K562 (cell line): ENCODE measurements at regions not wholly inside any gene's neighbourhood (a gene's known extent, or its start where the extent isn't known, plus 50 kb on each side); places are given as distances from the start of the nearest gene placed in this dataset.
"Not testable (repeated sequence)": the region's sequence is repeated elsewhere in the genome, so short reads cannot be mapped to it uniquely, and the experiment has no call there.

Source experiments
- ATAC-seq: fragments of 200-7000 bp; cut with Tn5 transposase; 3 replicates; pipeline ENCODE4 v1.9.1; 2020; ENCODE audit warnings: moderate library complexity
- BruUV-seq: library from RNA; stranded (reverse); fragments of 400-500 nt; replicated peaks from 2 replicates; lab custom pipeline; 2021; lab: Mats Ljungman, UMichigan
- CTCF ChIA-PET: fragments of 300-600 bp; formaldehyde crosslinking; extraction: SDS; loops from one replicate; lab custom pipeline; 2021; ENCODE audit warnings: low intra/inter-chr PET ratio; lab: Yijun Ruan, JAX
- POLR2A ChIA-PET: fragments of 300-600, 350-650 bp; sonication (Branson Sonifier 250); formaldehyde crosslinking; extraction: SDS; loops from one replicate; lab custom pipeline; 2021; ENCODE audit warnings: antibody characterized with exemption, inconsistent platforms; lab: Yijun Ruan, JAX
- DNase-seq, 4 experiments: peaks; one replicate each; pipeline versions ENCODE4 v3.0.0 to v3.0.0-alpha.2; 2011 to 2018; ENCODE audit warnings: low spot score in 3 of 4, mixed read lengths in 3 of 4; ENCODE audit errors: extremely low read depth in 1 of 4
- FAIRE-seq: peaks from 2 replicates; lab custom pipeline; 2011; peaks lifted over from hg19 to GRCh38; lab: Jason Lieb, UNC
- H2AFZ ChIP-seq: 2 replicates; pipeline ENCODE4 v1.6.0; 2011; ENCODE audit warnings: low read depth, low read length, control low read depth, inconsistent platforms
- H3K27ac ChIP-seq: fragments of 200-600 bp; 3 replicates; pipeline ENCODE4 v1.8.0; 2011; ENCODE audit warnings: low read depth, mild to moderate bottlenecking, control low read depth, inconsistent platforms, low read length, moderate library complexity, mixed read lengths; ENCODE audit errors: extremely low read depth
- H3K27me3 ChIP-seq, 2 experiments: fragments of 300-600 bp in 1 of 2; 2 replicates in 1 of 2; 3 replicates in 1 of 2; pipeline versions ENCODE4 v1.6.0 to v1.8.0; 2011; ENCODE audit warnings: inconsistent platforms in 2 of 2, low read length in 2 of 2, mild to moderate bottlenecking in 1 of 2, mixed read lengths in 1 of 2, moderate library complexity in 1 of 2; ENCODE audit not compliant: control insufficient read depth in 2 of 2, insufficient read depth in 2 of 2
- H3K36me3 ChIP-seq: fragments of 300-600 bp; 3 replicates; pipeline ENCODE4 v1.8.0; 2011; ENCODE audit warnings: mild to moderate bottlenecking, low read length, inconsistent platforms; ENCODE audit not compliant: control insufficient read depth, insufficient read depth
- H3K4me1 ChIP-seq, 2 experiments: fragments of 200-600 bp in 1 of 2; replicated peaks in 1 of 2; 2 replicates in 1 of 2; 3 replicates in 1 of 2; pipeline versions ENCODE4 v1.5.1 to v1.8.0; 2011; ENCODE audit warnings: inconsistent platforms in 2 of 2, low read length in 2 of 2, mild to moderate bottlenecking in 1 of 2, mixed read lengths in 1 of 2, moderate library complexity in 1 of 2; ENCODE audit not compliant: control insufficient read depth in 2 of 2, insufficient read depth in 2 of 2
- H3K4me2 ChIP-seq: 2 replicates; pipeline ENCODE4 v1.6.1; 2011; ENCODE audit warnings: low read length, control low read depth, inconsistent platforms, mixed read lengths; ENCODE audit not compliant: insufficient read depth
- H3K4me3 ChIP-seq: fragments of 200-600 bp; sonication (generic), shearing (Covaris generic); 2 replicates; pipeline ENCODE4 v1.5.1; 2016; ENCODE audit warnings: control low read depth, inconsistent platforms
- H3K79me2 ChIP-seq: fragments of 200-600 bp; 3 replicates; pipeline ENCODE4 v1.8.0; 2011; ENCODE audit warnings: low read length, inconsistent platforms; ENCODE audit not compliant: control insufficient read depth, insufficient read depth
- H3K9ac ChIP-seq, 2 experiments: 2 replicates each; pipeline versions ENCODE4 v1.6.0 to v1.6.1; 2011; ENCODE audit warnings: low read depth in 2 of 2, low read length in 2 of 2, control low read depth in 1 of 2, inconsistent platforms in 1 of 2, mild to moderate bottlenecking in 1 of 2, mixed read lengths in 1 of 2; ENCODE audit not compliant: insufficient read depth in 1 of 2
- H3K9me1 ChIP-seq: one replicate; pipeline ENCODE4 v1.6.0; 2011; ENCODE audit warnings: inconsistent platforms, mild to moderate bottlenecking, low read length, moderate library complexity; ENCODE audit not compliant: control insufficient read depth, insufficient read depth
- H3K9me3 ChIP-seq: replicated peaks from 2 replicates; pipeline ENCODE4 v1.5.1; 2011; ENCODE audit warnings: low read depth, low read length, inconsistent platforms; ENCODE audit not compliant: control insufficient read depth, insufficient read depth
- H4K20me1 ChIP-seq: replicated peaks from 2 replicates; pipeline ENCODE4 v1.6.1; 2011; ENCODE audit warnings: low read length, inconsistent platforms, mixed read lengths; ENCODE audit not compliant: control insufficient read depth, insufficient read depth
- ARNT ChIP-seq, 2 experiments: fragments of 450-650 bp; IDR thresholded peaks; 2 replicates each; pipeline ENCODE4 v1.6.1; 2016; ENCODE audit warnings: mild to moderate bottlenecking in 1 of 2
- RAD21 ChIP-seq, 2 experiments: fragments of 250-450 bp in 1 of 2; fragments of 450-650 bp in 1 of 2; sonication (Bioruptor Pico) in 1 of 2; formaldehyde crosslinking in 1 of 2; IDR thresholded peaks in 1 of 2; conservative IDR thresholded peaks in 1 of 2; 2 replicates each; pipeline versions ENCODE4 v1.4.0 to v1.8.0; 2020 to 2022; ENCODE audit warnings: mild to moderate bottlenecking in 2 of 2, moderate library complexity in 1 of 2
- REST ChIP-seq, 2 experiments: fragments of 450-650 bp; formaldehyde crosslinking in 1 of 2; IDR thresholded peaks; 2 replicates each; pipeline versions ENCODE4 v1.4.0 to v1.6.1; 2014 to 2020; ENCODE audit warnings: mild to moderate bottlenecking in 2 of 2, borderline replicate concordance in 1 of 2, low read depth in 1 of 2
- WGBS: fragments of 100-300 bp; shearing (Covaris generic); methylation state at CpG from one replicate; pipeline ENCODE4 v1.1.6; 2016; ENCODE audit warnings: low coverage, mixed read lengths; ENCODE audit not compliant: insufficient coverage; ENCODE audit errors: missing lambda C conversion rate; 5-methylcytosine and 5-hydroxymethylcytosine counted together
- in situ Hi-C: fragments of 300-500 bp; cut with MboI; formaldehyde crosslinking; loops from 4 replicates; pipeline ENCODE4 v1.15.0; 2018; ENCODE audit warnings: inconsistent platforms, mixed read lengths
- intact Hi-C: fragments of 100-400 bp; cut with micrococcal nuclease; formaldehyde crosslinking; loops from 2 replicates; pipeline ENCODE4 v1.14.2; 2022
- TF ChIP-seq, protein P1 (sequence below), 3 experiments: IDR thresholded peaks in 2 of 3; conservative IDR thresholded peaks in 1 of 3; 2 replicates each; pipeline ENCODE4 v1.5.1; 2011 to 2012; ENCODE audit warnings: low read length in 3 of 3, mild to moderate bottlenecking in 3 of 3, control low read depth in 2 of 3, improper control_type of control experiment in 1 of 3, inconsistent platforms in 1 of 3, low read depth in 1 of 3, mixed read lengths in 1 of 3, moderate library complexity in 1 of 3; ENCODE audit not compliant: insufficient read depth in 2 of 3

DNA sequence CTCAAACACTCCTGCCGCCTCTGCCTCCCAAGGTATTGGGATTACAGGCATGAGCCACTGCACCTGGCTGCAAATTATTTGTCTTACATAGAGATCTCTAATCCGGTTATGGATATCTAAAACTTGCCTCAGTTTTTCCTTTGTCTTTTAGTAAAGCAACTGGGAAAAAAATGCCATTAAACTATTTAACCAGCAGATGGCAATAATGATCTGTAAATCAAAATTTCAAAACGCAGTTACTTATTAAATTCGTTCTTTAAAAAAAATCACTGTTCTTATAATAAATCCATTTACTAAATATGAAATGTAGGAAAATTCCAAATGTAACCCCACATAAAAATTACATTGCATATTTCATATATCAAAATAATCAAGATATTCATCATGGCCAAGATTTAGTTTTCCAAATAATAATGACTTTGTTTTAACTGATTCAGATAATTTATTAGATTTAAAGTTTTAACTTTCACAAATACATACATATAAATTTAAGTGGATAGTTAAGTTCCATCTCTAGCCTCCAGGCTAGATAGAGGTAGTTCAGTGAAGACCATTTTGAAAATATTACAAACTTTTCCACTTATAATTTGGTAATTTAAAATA lies 125.8 kb downstream of the KBTBD2 start:
- H2AFZ ChIP-seq; POLR2A ChIA-PET; ATAC-seq; H3K27me3 ChIP-seq; H3K4me3 ChIP-seq; H3K79me2 ChIP-seq; BruUV-seq; H3K27ac ChIP-seq; FAIRE-seq; in situ Hi-C loops; H3K9ac ChIP-seq; H3K4me2 ChIP-seq; H3K9me3 ChIP-seq; H3K36me3 ChIP-seq; H3K9me1 ChIP-seq; DNase-seq; H3K4me1 ChIP-seq; H4K20me1 ChIP-seq; TF ChIP-seq REST (CRISPR knock-in tag; IDR thresholded peaks at IDR 0.05; ENCODE audit: low read depth): not testable (repeated sequence)
- intact Hi-C loops: loop anchor here (1.0 to 10.0 kb wide), 4 partner anchors 73 to 419 kb away; no protein-coding TSS in a partner anchor
- TF ChIP-seq ARNT (IDR thresholded peaks at IDR 0.05) (0 out of 4 replicates have a peak, but pooled peaks of 1 of the 2 experiments have one; percentile 24), RAD21 (CRISPR knock-in tag; conservative IDR thresholded peaks at IDR 0.05 in 1 of 2, IDR thresholded peaks at IDR 0.05 in 1 of 2) (peak; percentile 69 to 75), REST (IDR thresholded peaks at IDR 0.05; ENCODE audit: borderline replicate concordance) (peak; percentile 48; the same call in 1 of the 2 replicates)
- TF ChIP-seq, protein P1, sequence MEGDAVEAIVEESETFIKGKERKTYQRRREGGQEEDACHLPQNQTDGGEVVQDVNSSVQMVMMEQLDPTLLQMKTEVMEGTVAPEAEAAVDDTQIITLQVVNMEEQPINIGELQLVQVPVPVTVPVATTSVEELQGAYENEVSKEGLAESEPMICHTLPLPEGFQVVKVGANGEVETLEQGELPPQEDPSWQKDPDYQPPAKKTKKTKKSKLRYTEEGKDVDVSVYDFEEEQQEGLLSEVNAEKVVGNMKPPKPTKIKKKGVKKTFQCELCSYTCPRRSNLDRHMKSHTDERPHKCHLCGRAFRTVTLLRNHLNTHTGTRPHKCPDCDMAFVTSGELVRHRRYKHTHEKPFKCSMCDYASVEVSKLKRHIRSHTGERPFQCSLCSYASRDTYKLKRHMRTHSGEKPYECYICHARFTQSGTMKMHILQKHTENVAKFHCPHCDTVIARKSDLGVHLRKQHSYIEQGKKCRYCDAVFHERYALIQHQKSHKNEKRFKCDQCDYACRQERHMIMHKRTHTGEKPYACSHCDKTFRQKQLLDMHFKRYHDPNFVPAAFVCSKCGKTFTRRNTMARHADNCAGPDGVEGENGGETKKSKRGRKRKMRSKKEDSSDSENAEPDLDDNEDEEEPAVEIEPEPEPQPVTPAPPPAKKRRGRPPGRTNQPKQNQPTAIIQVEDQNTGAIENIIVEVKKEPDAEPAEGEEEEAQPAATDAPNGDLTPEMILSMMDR (IDR thresholded peaks at IDR 0.05 in 2 of 3, conservative IDR thresholded peaks at IDR 0.05 in 1 of 3; ENCODE audit: insufficient read depth in 2 of 3, low read depth in 1 of 3, low read length in 3 of 3): peak in 1 of 3 experiments; percentile 52; a peak in 2 of 6 replicates
- 15% methylated on average over 4 of the region's 4 CpGs for WGBS
- CTCF ChIA-PET: interaction anchor here (1.0 to 1.1 kb wide), 2 partner anchors 81 to 343 kb away, joined by 3 to 5 read pairs; partner anchors contain the start of gene RP9
